ENCODE measurements at regions not wholly inside any gene's neighbourhood (a gene's known extent, or its start where the extent isn't known, plus 50 kb on each side); places are given as distances from the start of the nearest gene placed in this dataset.

DNA sequence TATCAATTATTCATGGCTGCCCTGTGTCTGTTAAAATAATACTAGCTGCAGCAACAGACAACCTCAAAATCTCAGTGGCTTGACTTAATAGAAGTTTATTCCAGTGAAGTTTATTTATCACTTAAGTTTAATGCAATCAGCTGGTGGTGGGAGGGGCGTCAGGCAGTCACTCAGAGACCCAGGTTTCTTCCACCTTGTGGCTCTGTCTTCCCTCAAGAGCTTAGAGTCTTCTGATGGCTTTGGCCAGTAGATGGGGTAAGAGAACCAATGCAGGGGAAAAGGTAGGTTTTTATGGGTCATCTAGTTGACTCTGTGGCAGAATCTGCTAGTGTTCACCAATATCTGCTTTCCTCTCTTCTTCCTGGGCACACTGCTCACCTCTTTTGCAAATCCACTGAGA lies 668.9 kb downstream of the AACS start:
- no peak overlapping the region for H3K4me3 ChIP-seq
- no peaks in the 10 kb centered on the region for H3K4me1 ChIP-seq
- ATAC-seq = no peak
- H3K9me3 ChIP-seq = no peaks in the 10 kb centered on the region
- no peak for DNase-seq
- no peak overlapping the region for H3K27ac ChIP-seq
- TF ChIP-seq, protein P1, sequence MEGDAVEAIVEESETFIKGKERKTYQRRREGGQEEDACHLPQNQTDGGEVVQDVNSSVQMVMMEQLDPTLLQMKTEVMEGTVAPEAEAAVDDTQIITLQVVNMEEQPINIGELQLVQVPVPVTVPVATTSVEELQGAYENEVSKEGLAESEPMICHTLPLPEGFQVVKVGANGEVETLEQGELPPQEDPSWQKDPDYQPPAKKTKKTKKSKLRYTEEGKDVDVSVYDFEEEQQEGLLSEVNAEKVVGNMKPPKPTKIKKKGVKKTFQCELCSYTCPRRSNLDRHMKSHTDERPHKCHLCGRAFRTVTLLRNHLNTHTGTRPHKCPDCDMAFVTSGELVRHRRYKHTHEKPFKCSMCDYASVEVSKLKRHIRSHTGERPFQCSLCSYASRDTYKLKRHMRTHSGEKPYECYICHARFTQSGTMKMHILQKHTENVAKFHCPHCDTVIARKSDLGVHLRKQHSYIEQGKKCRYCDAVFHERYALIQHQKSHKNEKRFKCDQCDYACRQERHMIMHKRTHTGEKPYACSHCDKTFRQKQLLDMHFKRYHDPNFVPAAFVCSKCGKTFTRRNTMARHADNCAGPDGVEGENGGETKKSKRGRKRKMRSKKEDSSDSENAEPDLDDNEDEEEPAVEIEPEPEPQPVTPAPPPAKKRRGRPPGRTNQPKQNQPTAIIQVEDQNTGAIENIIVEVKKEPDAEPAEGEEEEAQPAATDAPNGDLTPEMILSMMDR (IDR thresholded peaks at IDR 0.05) = no peak
- H3K36me3 ChIP-seq = no peaks in the 10 kb centered on the region
- H3K27me3 ChIP-seq = no peaks in the 10 kb centered on the region
- intact Hi-C loops (cut with DNase I) = no loop called here

DNA sequence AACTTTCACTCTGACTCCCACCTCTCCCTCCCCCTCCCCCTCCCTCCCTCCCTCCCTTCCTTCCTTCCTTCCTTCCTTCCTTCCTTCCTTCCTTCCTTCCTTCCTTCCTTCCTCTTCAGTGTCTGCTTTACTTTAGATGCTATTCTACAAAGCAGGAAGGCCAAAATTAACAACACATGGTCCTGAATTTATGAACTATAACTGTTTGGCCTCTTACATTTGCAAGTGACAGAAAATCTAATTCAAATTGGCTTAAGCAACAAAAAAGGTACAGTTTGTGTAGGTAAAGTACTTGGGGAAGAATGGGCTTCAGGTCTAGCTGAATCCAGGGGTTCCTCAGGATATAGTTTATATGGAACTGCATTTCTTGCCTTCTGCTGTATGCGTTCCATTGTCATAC lies 673.0 kb downstream of the AACS start:
- ATAC-seq (no peak), DNase-seq (no peak)
- TF ChIP-seq, protein P1 (IDR thresholded peaks at IDR 0.05) = no peak
- Histone ChIP-seq H3K4me1 (no peaks in the 10 kb centered on the region), H3K9me3 (no peaks in the 10 kb centered on the region), H3K27ac (no peak overlapping the region), H3K4me3 (no peak overlapping the region), H3K27me3 (no peaks in the 10 kb centered on the region), H3K36me3 (no peaks in the 10 kb centered on the region)
- intact Hi-C loops (cut with DNase I) = no loop called here

DNA sequence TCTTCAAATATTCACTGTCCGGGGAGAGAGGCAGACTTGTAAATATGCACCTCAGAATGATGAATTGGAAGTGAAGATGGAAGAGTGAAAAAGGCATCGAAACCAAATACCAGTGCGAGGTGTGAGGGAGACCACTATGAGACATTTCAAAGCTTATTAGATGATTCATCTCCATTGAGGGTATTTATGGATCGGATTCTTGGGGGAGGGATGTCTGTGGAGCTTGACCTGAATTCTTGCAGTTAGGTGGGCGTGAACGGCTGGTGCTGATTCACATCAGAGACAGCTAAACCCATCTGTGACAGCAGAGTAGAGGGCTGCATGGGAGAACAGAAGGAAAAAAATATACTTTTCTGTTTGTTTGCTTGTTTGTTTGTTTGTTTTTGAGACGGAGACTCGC lies 677.2 kb downstream of the AACS start:
- Histone ChIP-seq H3K27me3 (no peaks in the 10 kb centered on the region), H3K36me3 (no peaks in the 10 kb centered on the region), H3K4me3 (no peak overlapping the region), H3K27ac (no peak overlapping the region), H3K4me1 (no peaks in the 10 kb centered on the region), H3K9me3 (no peaks in the 10 kb centered on the region)
- no peak for DNase-seq
- TF ChIP-seq, protein P1 (IDR thresholded peaks at IDR 0.05) = no peak
- ATAC-seq = no peak
- intact Hi-C loops (cut with DNase I) = no loop called here

DNA sequence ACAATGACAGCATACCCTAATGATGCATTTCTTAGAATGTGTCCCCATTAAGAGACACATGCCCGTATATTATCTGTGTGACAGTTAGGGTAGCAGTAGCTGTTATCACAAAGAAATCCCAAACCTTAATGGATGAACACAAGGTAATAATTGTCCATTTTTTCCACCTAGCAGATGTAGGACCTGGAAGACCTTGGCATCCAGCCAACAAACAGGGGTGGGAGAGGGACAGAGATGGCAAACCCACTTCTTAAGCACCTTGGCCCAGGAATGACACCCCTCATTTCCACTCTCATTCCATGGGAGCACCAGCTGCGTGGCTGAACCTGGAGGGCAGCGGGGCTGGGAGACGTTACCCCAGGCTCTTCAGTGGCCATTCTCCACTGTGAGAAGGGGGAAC lies 679.0 kb downstream of the AACS start:
- no peaks in the 10 kb centered on the region for H3K9me3 ChIP-seq
- H3K27me3 ChIP-seq = no peaks in the 10 kb centered on the region
- no peak overlapping the region for H3K4me3 ChIP-seq
- H3K36me3 ChIP-seq = no peaks in the 10 kb centered on the region
- TF ChIP-seq, protein P1 (IDR thresholded peaks at IDR 0.05) = no peak
- H3K4me1 ChIP-seq = no peaks in the 10 kb centered on the region
- no peak for ATAC-seq
- no peak for DNase-seq
- intact Hi-C loops (cut with DNase I) = no loop called here
- no peak overlapping the region for H3K27ac ChIP-seq

DNA sequence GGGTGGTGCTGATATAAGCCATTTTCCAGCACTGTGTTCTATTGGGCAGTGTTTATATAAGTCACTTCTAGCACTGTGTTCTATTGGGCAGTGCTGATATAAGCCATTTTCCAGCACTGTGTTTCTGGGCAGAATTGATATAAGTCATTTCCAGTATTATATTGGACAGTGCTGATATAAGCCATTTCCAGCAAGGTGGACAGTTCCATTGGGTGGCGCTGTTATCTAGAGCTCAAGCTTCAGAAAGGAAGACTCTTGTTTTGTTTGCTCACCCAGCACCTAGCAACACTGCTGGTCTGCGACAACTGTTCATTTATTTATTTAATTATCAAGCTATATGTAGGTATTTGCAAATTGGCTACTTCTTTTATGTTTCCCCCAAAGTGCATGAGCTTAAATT lies 690.3 kb downstream of the AACS start:
- no peaks in the 10 kb centered on the region for H3K36me3 ChIP-seq
- no peaks in the 10 kb centered on the region for H3K27me3 ChIP-seq
- intact Hi-C loops (cut with DNase I) = no loop called here
- TF ChIP-seq, protein P1 (IDR thresholded peaks at IDR 0.05) = no peak
- H3K27ac ChIP-seq = no peak overlapping the region
- DNase-seq (no peak), ATAC-seq (no peak)
- H3K4me3 ChIP-seq = no peak overlapping the region
- no peaks in the 10 kb centered on the region for H3K9me3 ChIP-seq
- H3K4me1 ChIP-seq = no peaks in the 10 kb centered on the region

DNA sequence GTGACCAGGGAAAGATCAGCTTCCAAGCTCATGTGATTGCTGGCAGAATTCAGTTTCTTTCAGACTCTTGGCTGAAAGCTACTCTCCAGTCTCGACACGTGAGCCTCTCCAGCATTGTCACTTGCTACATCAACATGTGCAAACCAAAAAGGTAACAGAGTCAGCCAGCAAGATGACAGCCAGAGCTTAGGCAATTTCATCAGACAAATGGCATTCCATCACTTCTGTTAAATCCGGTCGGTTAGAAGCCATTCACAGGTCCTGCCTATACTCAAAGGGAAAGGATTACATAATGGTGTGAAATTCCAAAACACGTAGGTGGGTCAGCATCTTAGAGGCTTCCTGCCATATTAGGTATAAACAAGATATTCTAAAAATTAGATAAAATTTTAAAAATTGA lies 700.9 kb downstream of the AACS start:
- Histone ChIP-seq H3K9me3 (no peaks in the 10 kb centered on the region), H3K4me3 (no peak overlapping the region), H3K36me3 (no peaks in the 10 kb centered on the region), H3K27me3 (no peaks in the 10 kb centered on the region), H3K4me1 (no peaks in the 10 kb centered on the region), H3K27ac (no peak overlapping the region)
- ATAC-seq (no peak), DNase-seq (no peak)
- intact Hi-C loops (cut with DNase I) = no loop called here
- TF ChIP-seq, protein P1 (IDR thresholded peaks at IDR 0.05) = no peak

Data from upper lobe of right lung (tissue), 1 donor.